K562 (cell line): ENCODE measurements at regions not wholly inside any gene's neighbourhood (a gene's known extent, or its start where the extent isn't known, plus 50 kb on each side); places are given as distances from the start of the nearest gene placed in this dataset.

Experiments
- ATAC-seq: fragments of 200-7000 bp; cut with Tn5 transposase; 3 replicates; pipeline ENCODE4 v1.9.1; 2020; ENCODE audit warnings: moderate library complexity
- BruUV-seq: library from RNA; stranded (reverse); fragments of 400-500 nt; replicated peaks from 2 replicates; lab custom pipeline; 2021; lab: Mats Ljungman, UMichigan
- CTCF ChIA-PET: fragments of 300-600 bp; formaldehyde crosslinking; extraction: SDS; loops from one replicate; lab custom pipeline; 2021; ENCODE audit warnings: low intra/inter-chr PET ratio; lab: Yijun Ruan, JAX
- POLR2A ChIA-PET: fragments of 300-600, 350-650 bp; sonication (Branson Sonifier 250); formaldehyde crosslinking; extraction: SDS; loops from one replicate; lab custom pipeline; 2021; ENCODE audit warnings: antibody characterized with exemption, inconsistent platforms; lab: Yijun Ruan, JAX
- DNase-seq, 4 experiments: peaks; one replicate each; pipeline versions ENCODE4 v3.0.0 to v3.0.0-alpha.2; 2011 to 2018; ENCODE audit warnings: low spot score in 3 of 4, mixed read lengths in 3 of 4; ENCODE audit errors: extremely low read depth in 1 of 4
- FAIRE-seq: peaks from 2 replicates; lab custom pipeline; 2011; peaks lifted over from hg19 to GRCh38; lab: Jason Lieb, UNC
- H2AFZ ChIP-seq: 2 replicates; pipeline ENCODE4 v1.6.0; 2011; ENCODE audit warnings: low read depth, low read length, control low read depth, inconsistent platforms
- H3K27ac ChIP-seq: fragments of 200-600 bp; 3 replicates; pipeline ENCODE4 v1.8.0; 2011; ENCODE audit warnings: low read depth, mild to moderate bottlenecking, control low read depth, inconsistent platforms, low read length, moderate library complexity, mixed read lengths; ENCODE audit errors: extremely low read depth
- H3K27me3 ChIP-seq, 2 experiments: fragments of 300-600 bp in 1 of 2; 2 replicates in 1 of 2; 3 replicates in 1 of 2; pipeline versions ENCODE4 v1.6.0 to v1.8.0; 2011; ENCODE audit warnings: inconsistent platforms in 2 of 2, low read length in 2 of 2, mild to moderate bottlenecking in 1 of 2, mixed read lengths in 1 of 2, moderate library complexity in 1 of 2; ENCODE audit not compliant: control insufficient read depth in 2 of 2, insufficient read depth in 2 of 2
- H3K36me3 ChIP-seq: fragments of 300-600 bp; 3 replicates; pipeline ENCODE4 v1.8.0; 2011; ENCODE audit warnings: mild to moderate bottlenecking, low read length, inconsistent platforms; ENCODE audit not compliant: control insufficient read depth, insufficient read depth
- H3K4me1 ChIP-seq, 2 experiments: fragments of 200-600 bp in 1 of 2; replicated peaks in 1 of 2; 2 replicates in 1 of 2; 3 replicates in 1 of 2; pipeline versions ENCODE4 v1.5.1 to v1.8.0; 2011; ENCODE audit warnings: inconsistent platforms in 2 of 2, low read length in 2 of 2, mild to moderate bottlenecking in 1 of 2, mixed read lengths in 1 of 2, moderate library complexity in 1 of 2; ENCODE audit not compliant: control insufficient read depth in 2 of 2, insufficient read depth in 2 of 2
- H3K4me2 ChIP-seq: 2 replicates; pipeline ENCODE4 v1.6.1; 2011; ENCODE audit warnings: low read length, control low read depth, inconsistent platforms, mixed read lengths; ENCODE audit not compliant: insufficient read depth
- H3K4me3 ChIP-seq: fragments of 200-600 bp; sonication (generic), shearing (Covaris generic); 2 replicates; pipeline ENCODE4 v1.5.1; 2016; ENCODE audit warnings: control low read depth, inconsistent platforms
- H3K79me2 ChIP-seq: fragments of 200-600 bp; 3 replicates; pipeline ENCODE4 v1.8.0; 2011; ENCODE audit warnings: low read length, inconsistent platforms; ENCODE audit not compliant: control insufficient read depth, insufficient read depth
- H3K9ac ChIP-seq, 2 experiments: 2 replicates each; pipeline versions ENCODE4 v1.6.0 to v1.6.1; 2011; ENCODE audit warnings: low read depth in 2 of 2, low read length in 2 of 2, control low read depth in 1 of 2, inconsistent platforms in 1 of 2, mild to moderate bottlenecking in 1 of 2, mixed read lengths in 1 of 2; ENCODE audit not compliant: insufficient read depth in 1 of 2
- H3K9me1 ChIP-seq: one replicate; pipeline ENCODE4 v1.6.0; 2011; ENCODE audit warnings: inconsistent platforms, mild to moderate bottlenecking, low read length, moderate library complexity; ENCODE audit not compliant: control insufficient read depth, insufficient read depth
- H3K9me3 ChIP-seq: replicated peaks from 2 replicates; pipeline ENCODE4 v1.5.1; 2011; ENCODE audit warnings: low read depth, low read length, inconsistent platforms; ENCODE audit not compliant: control insufficient read depth, insufficient read depth
- H4K20me1 ChIP-seq: replicated peaks from 2 replicates; pipeline ENCODE4 v1.6.1; 2011; ENCODE audit warnings: low read length, inconsistent platforms, mixed read lengths; ENCODE audit not compliant: control insufficient read depth, insufficient read depth
- CCAR2 ChIP-seq: fragments of 200-400 bp; formaldehyde crosslinking; IDR thresholded peaks from 2 replicates; pipeline ENCODE4 v1.6.1; 2017; ENCODE audit warnings: mild to moderate bottlenecking, low read depth, low read length
- ETV1 ChIP-seq: fragments of 450-650 bp; conservative IDR thresholded peaks from 2 replicates; pipeline ENCODE4 v1.6.1; 2016; ENCODE audit warnings: missing genetic modification characterization, control low read depth, low read depth, missing compliant biosample characterization
- HMGN3 ChIP-seq: IDR thresholded peaks from 2 replicates; pipeline ENCODE4 v1.6.1; 2011; ENCODE audit warnings: borderline replicate concordance, low read depth, mild to moderate bottlenecking, mixed read lengths, low read length; ENCODE audit not compliant: insufficient read length; ENCODE audit errors: extremely low read depth
- HMGXB4 ChIP-seq: sonication (generic); formaldehyde crosslinking; IDR thresholded peaks from 2 replicates; pipeline ENCODE4 v1.8.1; 2023; ENCODE audit warnings: mild to moderate bottlenecking, missing genetic modification reagents
- ZNF133 ChIP-seq: fragments of 250-450 bp; sonication (Bioruptor Pico); IDR thresholded peaks from 2 replicates; pipeline ENCODE4 v1.4.0; 2020; ENCODE audit warnings: mild to moderate bottlenecking
- ZNF280B ChIP-seq: fragments of 250-450 bp; sonication (Bioruptor Pico); IDR thresholded peaks from 2 replicates; pipeline ENCODE4 v1.5.1; 2021; ENCODE audit warnings: mild to moderate bottlenecking
- ZNF518B ChIP-seq: fragments of 250-450 bp; sonication (Bioruptor Pico); IDR thresholded peaks from 2 replicates; pipeline ENCODE4 v1.5.0; 2021; ENCODE audit warnings: mild to moderate bottlenecking, moderate library complexity
- WGBS: fragments of 100-300 bp; shearing (Covaris generic); methylation state at CpG from one replicate; pipeline ENCODE4 v1.1.6; 2016; ENCODE audit warnings: low coverage, mixed read lengths; ENCODE audit not compliant: insufficient coverage; ENCODE audit errors: missing lambda C conversion rate; 5-methylcytosine and 5-hydroxymethylcytosine counted together
- in situ Hi-C: fragments of 300-500 bp; cut with MboI; formaldehyde crosslinking; loops from 4 replicates; pipeline ENCODE4 v1.15.0; 2018; ENCODE audit warnings: inconsistent platforms, mixed read lengths
- intact Hi-C: fragments of 100-400 bp; cut with micrococcal nuclease; formaldehyde crosslinking; loops from 2 replicates; pipeline ENCODE4 v1.14.2; 2022

GRCh38 chr4:123248085-123248659 lies 148.4 kb upstream of the SPRY1 start:
- in situ Hi-C loops (no loop called here), intact Hi-C loops (no loop called here)
- no peaks in the 10 kb centered on the region for H3K4me1 ChIP-seq
- H3K4me3 ChIP-seq: no peak overlapping the region
- BruUV-seq: no TSS peak
- ChIA-PET CTCF (no interaction called here), POLR2A (interaction anchor here (0.6 kb wide), 1 partner anchor 15 kb away, joined by 3 read pairs; no protein-coding TSS in a partner anchor)
- no peak for DNase-seq
- H4K20me1 ChIP-seq: no peaks in the 10 kb centered on the region
- no peaks in the 10 kb centered on the region for H3K27me3 ChIP-seq
- no peaks in the 10 kb centered on the region for H3K79me2 ChIP-seq
- FAIRE-seq: no peak
- no peak overlapping the region for H3K4me2 ChIP-seq
- no peaks in the 10 kb centered on the region for H3K9me1 ChIP-seq
- H2AFZ ChIP-seq: no peak overlapping the region
- H3K9me3 ChIP-seq: no peaks in the 10 kb centered on the region
- WGBS: 63% methylated on average over 1 of the region's 1 CpG
- no peaks in the 10 kb centered on the region for H3K36me3 ChIP-seq
- no peak for ATAC-seq
- H3K27ac ChIP-seq: no peak overlapping the region
- H3K9ac ChIP-seq: no peak overlapping the region
- TF ChIP-seq HMGXB4 (no peak), ZNF518B (CRISPR knock-in tag) (no peak), CCAR2 (no peak), ZNF133 (CRISPR knock-in tag) (no peak), ZNF280B (CRISPR knock-in tag) (no peak), HMGN3 (no peak), ETV1 (tag) (no peak)
